ENCODE measurements at regions not wholly inside any gene's neighbourhood (a gene's known extent, or its start where the extent isn't known, plus 50 kb on each side); places are given as distances from the start of the nearest gene placed in this dataset.

GRCh38 chr2:239778042-239778851 is 246.9 kb downstream of the NDUFA10 start:
- Histone ChIP-seq H3K4me1 (replicated peaks) (no peaks in the 10 kb centered on the region), H3K9me3 (no peaks in the 10 kb centered on the region), H3K27me3 (replicated peaks; ENCODE audit: insufficient read depth) (peaks cover 2% of the 10 kb centered on the region), H3K36me3 (no peaks in the 10 kb centered on the region), H3K27ac (no peak overlapping the region), H3K4me3 (no peak overlapping the region)
- intact Hi-C loops (cut with DNase I): no loop called here
- TF ChIP-seq CTCF (IDR thresholded peaks at IDR 0.05) (no peak), POLR2A (IDR thresholded peaks at IDR 0.05) (no peak), POLR2AphosphoS5 (IDR thresholded peaks at IDR 0.05) (no peak)
- no peak for DNase-seq (ENCODE audit: low spot score)
- WGBS: 62% methylated on average over 24 of the region's 26 CpGs

- no peaks in the 10 kb centered on the region for H3K36me3 ChIP-seq
- H3K27ac ChIP-seq: no peak overlapping the region
- 94% methylated on average over 11 of the region's 11 CpGs for WGBS
- intact Hi-C loops (cut with DNase I): no loop called here
- TF ChIP-seq CTCF (IDR thresholded peaks at IDR 0.05) (no peak), POLR2A (IDR thresholded peaks at IDR 0.05) (no peak), POLR2AphosphoS5 (IDR thresholded peaks at IDR 0.05) (no peak)
- no peaks in the 10 kb centered on the region for H3K4me1 ChIP-seq (replicated peaks)
- no peak overlapping the region for H3K4me3 ChIP-seq
- no peak for DNase-seq (ENCODE audit: low spot score)
- peaks cover 2% of the 10 kb centered on the region for H3K27me3 ChIP-seq (replicated peaks; ENCODE audit: insufficient read depth)
- H3K9me3 ChIP-seq: no peaks in the 10 kb centered on the region
Observed at GRCh38 chr2:239777219-239777618, 247.9 kb downstream of the NDUFA10 start.

GRCh38 chr2:239776436-239777005 is 248.6 kb downstream of the NDUFA10 start:
- no peaks in the 10 kb centered on the region for H3K4me1 ChIP-seq (replicated peaks)
- WGBS: 83% methylated on average over 19 of the region's 19 CpGs
- no peak overlapping the region for H3K4me3 ChIP-seq
- no peaks in the 10 kb centered on the region for H3K9me3 ChIP-seq
- H3K27ac ChIP-seq: no peak overlapping the region
- H3K36me3 ChIP-seq: no peaks in the 10 kb centered on the region
- no peak for DNase-seq (ENCODE audit: low spot score)
- TF ChIP-seq POLR2AphosphoS5 (IDR thresholded peaks at IDR 0.05): no peak
- no peak for TF ChIP-seq CTCF (IDR thresholded peaks at IDR 0.05)
- TF ChIP-seq POLR2A (IDR thresholded peaks at IDR 0.05): no peak
- peaks cover 2% of the 10 kb centered on the region for H3K27me3 ChIP-seq (replicated peaks; ENCODE audit: insufficient read depth)
- intact Hi-C loops (cut with DNase I): no loop called here

- no peaks in the 10 kb centered on the region for H3K36me3 ChIP-seq
- WGBS: 43% methylated on average over 21 of the region's 21 CpGs
- no peaks in the 10 kb centered on the region for H3K4me1 ChIP-seq (replicated peaks)
- no peak overlapping the region for H3K27ac ChIP-seq
- no peak overlapping the region for H3K4me3 ChIP-seq
- no peaks in the 10 kb centered on the region for H3K9me3 ChIP-seq
- peaks cover 2% of the 10 kb centered on the region for H3K27me3 ChIP-seq (replicated peaks; ENCODE audit: insufficient read depth)
- TF ChIP-seq POLR2A (IDR thresholded peaks at IDR 0.05) (no peak), CTCF (IDR thresholded peaks at IDR 0.05) (no peak), POLR2AphosphoS5 (IDR thresholded peaks at IDR 0.05) (no peak)
- intact Hi-C loops (cut with DNase I): no loop called here
- no peak for DNase-seq (ENCODE audit: low spot score)
Observed at GRCh38 chr2:239775623-239776435, 249.3 kb downstream of the NDUFA10 start.
